A673 (cell line): ENCODE measurements at regions not wholly inside any gene's neighbourhood (a gene's known extent, or its start where the extent isn't known, plus 50 kb on each side); places are given as distances from the start of the nearest gene placed in this dataset.

Experiments used
- EZH2 ChIP-seq: fragments of 200-600 bp; sonication (generic); IDR thresholded peaks from 2 replicates; pipeline ENCODE4 v1.6.1; 2017; ENCODE audit warnings: borderline replicate concordance, low read depth, mild to moderate bottlenecking, mixed read lengths, antibody characterized with exemption, low read length; ENCODE audit not compliant: poor library complexity, severe bottlenecking
- TF ChIP-seq, protein P1 (sequence below): fragments of 300-800, 200-600 bp; sonication (generic); conservative IDR thresholded peaks from 2 replicates; pipeline ENCODE4 v1.5.1; 2017; ENCODE audit warnings: low read depth, mild to moderate bottlenecking, antibody characterized with exemption, low read length, moderate library complexity, mixed read lengths

DNA sequence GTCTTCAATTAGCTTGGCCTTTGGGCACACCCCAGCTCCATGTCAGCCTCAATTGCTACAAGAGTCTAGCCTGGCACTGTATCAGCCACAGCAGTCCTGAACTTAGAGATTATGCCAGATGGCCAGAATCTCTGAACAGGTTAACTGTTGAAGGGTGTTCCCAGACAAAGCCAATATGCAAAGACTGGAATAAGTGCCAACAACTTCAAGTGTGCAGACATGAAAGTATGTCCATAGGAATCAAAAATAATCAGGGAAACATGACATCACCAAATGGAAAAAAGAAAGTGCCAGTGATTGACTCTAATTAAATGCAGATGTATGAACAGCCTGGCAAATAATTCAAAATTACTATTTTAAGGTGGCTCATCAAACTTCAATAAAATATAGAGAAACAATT, 98.5 kb upstream of the DOCK10 start:
- TF ChIP-seq, protein P1, sequence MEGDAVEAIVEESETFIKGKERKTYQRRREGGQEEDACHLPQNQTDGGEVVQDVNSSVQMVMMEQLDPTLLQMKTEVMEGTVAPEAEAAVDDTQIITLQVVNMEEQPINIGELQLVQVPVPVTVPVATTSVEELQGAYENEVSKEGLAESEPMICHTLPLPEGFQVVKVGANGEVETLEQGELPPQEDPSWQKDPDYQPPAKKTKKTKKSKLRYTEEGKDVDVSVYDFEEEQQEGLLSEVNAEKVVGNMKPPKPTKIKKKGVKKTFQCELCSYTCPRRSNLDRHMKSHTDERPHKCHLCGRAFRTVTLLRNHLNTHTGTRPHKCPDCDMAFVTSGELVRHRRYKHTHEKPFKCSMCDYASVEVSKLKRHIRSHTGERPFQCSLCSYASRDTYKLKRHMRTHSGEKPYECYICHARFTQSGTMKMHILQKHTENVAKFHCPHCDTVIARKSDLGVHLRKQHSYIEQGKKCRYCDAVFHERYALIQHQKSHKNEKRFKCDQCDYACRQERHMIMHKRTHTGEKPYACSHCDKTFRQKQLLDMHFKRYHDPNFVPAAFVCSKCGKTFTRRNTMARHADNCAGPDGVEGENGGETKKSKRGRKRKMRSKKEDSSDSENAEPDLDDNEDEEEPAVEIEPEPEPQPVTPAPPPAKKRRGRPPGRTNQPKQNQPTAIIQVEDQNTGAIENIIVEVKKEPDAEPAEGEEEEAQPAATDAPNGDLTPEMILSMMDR: no peak
- TF ChIP-seq EZH2: no peak
